ENCODE measurements at regions not wholly inside any gene's neighbourhood (a gene's known extent, or its start where the extent isn't known, plus 50 kb on each side); places are given as distances from the start of the nearest gene placed in this dataset.

- TF ChIP-seq CTCF (IDR thresholded peaks at IDR 0.05 in 8 of 11, conservative IDR thresholded peaks at IDR 0.05 in 3 of 11) (no peak), POLR2A (IDR thresholded peaks at IDR 0.05) (no peak)
These were observed 200.0 kb upstream of the TAS2R1 start for GRCh38 chr5:9830184-9830583.
